ENCODE measurements at regions not wholly inside any gene's neighbourhood (a gene's known extent, or its start where the extent isn't known, plus 50 kb on each side); places are given as distances from the start of the nearest gene placed in this dataset.

DNA sequence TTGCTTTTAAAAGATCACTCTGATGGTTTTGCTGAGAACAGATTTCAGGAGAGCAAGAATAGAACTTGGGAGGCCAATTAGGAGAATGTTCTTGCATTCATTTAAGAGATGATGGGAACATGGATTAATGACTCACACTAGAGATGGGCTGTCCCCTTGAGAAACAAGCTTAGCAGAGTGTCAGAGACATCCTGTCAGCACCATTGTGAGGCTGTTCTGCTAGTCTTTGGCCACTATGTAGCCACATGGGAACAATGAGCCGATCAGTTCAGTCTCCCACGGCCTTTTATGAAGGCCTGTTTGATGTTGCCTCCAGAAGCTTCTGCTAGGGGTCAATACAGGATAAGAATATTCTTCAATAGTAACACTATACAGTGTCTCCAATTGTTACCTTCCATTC lies 113.0 kb upstream of the EYA4 start:
- Histone ChIP-seq H3K4me1 (ENCODE audit: insufficient read depth, low read length, severe bottlenecking) (no peaks in the 10 kb centered on the region), H3K9me3 (ENCODE audit: low read length) (no peaks in the 10 kb centered on the region), H3K9ac (ENCODE audit: low read length) (no peak overlapping the region), H3K4me2 (ENCODE audit: low read length) (no peak overlapping the region), H4K20me1 (ENCODE audit: insufficient read depth, low read length) (no peaks in the 10 kb centered on the region), H3K9me2 (ENCODE audit: low read depth, low read length) (no peaks in the 10 kb centered on the region), H3K27me3 (ENCODE audit: insufficient read depth, low read length) (no peaks in the 10 kb centered on the region; the same call in 1 of the 2 replicates), H3F3A (ENCODE audit: insufficient read depth, low read length) (no peaks in the 10 kb centered on the region), H3K27ac (ENCODE audit: low read depth, low read length, poor library complexity, severe bottlenecking) (no peak overlapping the region), H3K4me3 (ENCODE audit: low read depth, low read length, poor library complexity, severe bottlenecking) (no peak overlapping the region), H2AFZ (ENCODE audit: low read length) (no peak overlapping the region), H3K36me3 (ENCODE audit: insufficient read depth, low read length) (no peaks in the 10 kb centered on the region), H3K79me2 (ENCODE audit: insufficient read depth, low read length) (no peaks in the 10 kb centered on the region)
- no peak for TF ChIP-seq EZH2 (IDR thresholded peaks at IDR 0.05; ENCODE audit: borderline replicate concordance, low read length)
- TF ChIP-seq, protein P1, sequence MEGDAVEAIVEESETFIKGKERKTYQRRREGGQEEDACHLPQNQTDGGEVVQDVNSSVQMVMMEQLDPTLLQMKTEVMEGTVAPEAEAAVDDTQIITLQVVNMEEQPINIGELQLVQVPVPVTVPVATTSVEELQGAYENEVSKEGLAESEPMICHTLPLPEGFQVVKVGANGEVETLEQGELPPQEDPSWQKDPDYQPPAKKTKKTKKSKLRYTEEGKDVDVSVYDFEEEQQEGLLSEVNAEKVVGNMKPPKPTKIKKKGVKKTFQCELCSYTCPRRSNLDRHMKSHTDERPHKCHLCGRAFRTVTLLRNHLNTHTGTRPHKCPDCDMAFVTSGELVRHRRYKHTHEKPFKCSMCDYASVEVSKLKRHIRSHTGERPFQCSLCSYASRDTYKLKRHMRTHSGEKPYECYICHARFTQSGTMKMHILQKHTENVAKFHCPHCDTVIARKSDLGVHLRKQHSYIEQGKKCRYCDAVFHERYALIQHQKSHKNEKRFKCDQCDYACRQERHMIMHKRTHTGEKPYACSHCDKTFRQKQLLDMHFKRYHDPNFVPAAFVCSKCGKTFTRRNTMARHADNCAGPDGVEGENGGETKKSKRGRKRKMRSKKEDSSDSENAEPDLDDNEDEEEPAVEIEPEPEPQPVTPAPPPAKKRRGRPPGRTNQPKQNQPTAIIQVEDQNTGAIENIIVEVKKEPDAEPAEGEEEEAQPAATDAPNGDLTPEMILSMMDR (IDR thresholded peaks at IDR 0.05; ENCODE audit: low read length): no peak

DNA sequence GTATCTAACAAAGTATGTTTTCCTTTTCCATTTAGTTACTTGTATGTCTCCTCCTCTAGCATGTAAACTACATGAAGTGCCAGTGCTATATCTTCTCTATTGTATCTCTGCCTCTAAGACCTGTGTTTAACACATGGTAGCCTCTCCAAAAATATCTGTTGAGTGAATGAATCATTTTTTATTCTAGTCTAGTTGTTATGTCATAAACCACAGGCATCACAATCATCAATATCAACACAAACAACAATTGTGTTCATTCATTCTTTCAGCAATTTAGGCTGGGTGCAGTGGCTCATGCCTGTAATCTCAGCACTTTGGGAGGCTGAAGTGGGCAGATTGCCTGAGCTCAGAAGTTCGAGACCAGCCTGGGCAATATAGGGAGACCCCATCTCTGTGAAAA lies 111.6 kb upstream of the EYA4 start:
- no peaks in the 10 kb centered on the region for H3K9me3 ChIP-seq (ENCODE audit: low read length)
- H3K36me3 ChIP-seq (ENCODE audit: insufficient read depth, low read length): no peaks in the 10 kb centered on the region
- no peaks in the 10 kb centered on the region for H3K9me2 ChIP-seq (ENCODE audit: low read depth, low read length)
- no peak for TF ChIP-seq EZH2 (IDR thresholded peaks at IDR 0.05; ENCODE audit: borderline replicate concordance, low read length)
- TF ChIP-seq, protein P1 (IDR thresholded peaks at IDR 0.05; ENCODE audit: low read length): no peak
- no peak overlapping the region for H3K4me3 ChIP-seq (ENCODE audit: low read depth, low read length, poor library complexity, severe bottlenecking)
- no peak overlapping the region for H2AFZ ChIP-seq (ENCODE audit: low read length)
- H3K27me3 ChIP-seq (ENCODE audit: insufficient read depth, low read length): no peaks in the 10 kb centered on the region; the same call in 1 of the 2 replicates
- no peak overlapping the region for H3K4me2 ChIP-seq (ENCODE audit: low read length)
- no peaks in the 10 kb centered on the region for H3F3A ChIP-seq (ENCODE audit: insufficient read depth, low read length)
- H3K4me1 ChIP-seq (ENCODE audit: insufficient read depth, low read length, severe bottlenecking): no peaks in the 10 kb centered on the region
- H3K9ac ChIP-seq (ENCODE audit: low read length): no peak overlapping the region
- H4K20me1 ChIP-seq (ENCODE audit: insufficient read depth, low read length): no peaks in the 10 kb centered on the region
- H3K27ac ChIP-seq (ENCODE audit: low read depth, low read length, poor library complexity, severe bottlenecking): no peak overlapping the region
- H3K79me2 ChIP-seq (ENCODE audit: insufficient read depth, low read length): no peaks in the 10 kb centered on the region

DNA sequence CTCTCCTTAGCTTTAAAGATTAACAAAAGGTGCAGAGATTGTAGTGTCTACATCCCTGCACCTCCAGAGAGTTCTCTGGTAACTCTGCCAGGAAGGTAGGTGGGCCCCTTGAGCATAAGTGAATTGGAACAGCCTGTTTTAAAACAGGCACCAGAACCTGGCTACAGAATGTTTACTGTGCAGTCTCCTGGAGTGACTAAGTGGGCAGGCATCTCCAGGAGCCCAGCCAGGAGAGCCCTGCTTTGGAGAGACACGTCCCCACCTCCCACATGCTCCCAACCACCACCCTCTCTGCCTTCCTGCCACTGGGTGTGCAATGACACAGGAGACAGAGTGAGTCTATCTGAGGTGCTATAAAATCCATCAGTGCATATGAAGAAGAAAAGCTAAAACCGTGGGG lies 110.3 kb upstream of the EYA4 start:
- Histone ChIP-seq H3K9ac (ENCODE audit: low read length) (no peak overlapping the region), H3K27ac (ENCODE audit: low read depth, low read length, poor library complexity, severe bottlenecking) (no peak overlapping the region), H3K27me3 (ENCODE audit: insufficient read depth, low read length) (no peaks in the 10 kb centered on the region; the same call in 1 of the 2 replicates), H3K79me2 (ENCODE audit: insufficient read depth, low read length) (no peaks in the 10 kb centered on the region), H3K4me2 (ENCODE audit: low read length) (no peak overlapping the region), H3K36me3 (ENCODE audit: insufficient read depth, low read length) (no peaks in the 10 kb centered on the region), H3K4me3 (ENCODE audit: low read depth, low read length, poor library complexity, severe bottlenecking) (no peak overlapping the region), H4K20me1 (ENCODE audit: insufficient read depth, low read length) (no peaks in the 10 kb centered on the region), H3K9me3 (ENCODE audit: low read length) (no peaks in the 10 kb centered on the region), H3F3A (ENCODE audit: insufficient read depth, low read length) (no peaks in the 10 kb centered on the region), H3K9me2 (ENCODE audit: low read depth, low read length) (no peaks in the 10 kb centered on the region), H2AFZ (ENCODE audit: low read length) (no peak overlapping the region), H3K4me1 (ENCODE audit: insufficient read depth, low read length, severe bottlenecking) (no peaks in the 10 kb centered on the region)
- TF ChIP-seq, protein P1 (IDR thresholded peaks at IDR 0.05; ENCODE audit: low read length): no peak
- no peak for TF ChIP-seq EZH2 (IDR thresholded peaks at IDR 0.05; ENCODE audit: borderline replicate concordance, low read length)

All from OCI-LY1 (cell line).